HepG2 (cell line): ENCODE measurements at regions not wholly inside any gene's neighbourhood (a gene's known extent, or its start where the extent isn't known, plus 50 kb on each side); places are given as distances from the start of the nearest gene placed in this dataset.

Source experiments
- ATAC-seq: fragments of 200-7000 bp; cut with Tn5 transposase; 3 replicates; pipeline ENCODE4 v1.9.1; 2020; ENCODE audit warnings: mild to moderate bottlenecking, moderate library complexity
- BruUV-seq: library from RNA; stranded (reverse); fragments of 400-500 nt; replicated peaks from 2 replicates; lab custom pipeline; 2021; lab: Mats Ljungman, UMichigan
- CTCF ChIA-PET: fragments of 300-600 bp; formaldehyde crosslinking; extraction: SDS; loops from one replicate; lab custom pipeline; 2021; ENCODE audit warnings: low total read pairs, inconsistent platforms, low intra/inter-chr PET ratio; lab: Yijun Ruan, JAX
- POLR2A ChIA-PET: fragments of 350-600 bp; sonication (Branson Sonifier 250); formaldehyde crosslinking; loops from one replicate; lab custom pipeline; 2020; ENCODE audit warnings: antibody characterized with exemption, inconsistent platforms; lab: Yijun Ruan, JAX
- DNase-seq: peaks from one replicate; pipeline ENCODE4 v3.0.0-alpha.2; 2015; ENCODE audit warnings: low spot score
- FAIRE-seq: peaks from 3 replicates; lab custom pipeline; 2011; peaks lifted over from hg19 to GRCh38; lab: Jason Lieb, UNC
- H2AFZ ChIP-seq: one replicate; pipeline ENCODE4 v1.6.1; 2011; ENCODE audit warnings: low read length, inconsistent platforms
- H3K27ac ChIP-seq: fragments of 300-600 bp; 3 replicates; pipeline ENCODE4 v1.8.0; 2011; ENCODE audit warnings: mixed run types, mild to moderate bottlenecking, mixed read lengths, low read length, inconsistent platforms; ENCODE audit not compliant: insufficient read depth; ENCODE audit errors: extremely low read length
- H3K27me3 ChIP-seq, 2 experiments: fragments of 200-600 bp in 1 of 2; 2 replicates in 1 of 2; 3 replicates in 1 of 2; pipeline versions ENCODE4 v1.6.0 to v1.8.0; 2011; ENCODE audit warnings: low read length in 2 of 2, mild to moderate bottlenecking in 2 of 2, moderate library complexity in 2 of 2, inconsistent platforms in 1 of 2; ENCODE audit not compliant: insufficient read depth in 2 of 2, control insufficient read depth in 1 of 2
- H3K36me3 ChIP-seq, 2 experiments: fragments of 200-600 bp in 1 of 2; replicated peaks in 1 of 2; 2 replicates in 1 of 2; 3 replicates in 1 of 2; pipeline versions ENCODE4 v1.5.1 to v1.8.0; 2011; ENCODE audit warnings: low read length in 2 of 2, inconsistent platforms in 1 of 2; ENCODE audit not compliant: insufficient read depth in 2 of 2, control insufficient read depth in 1 of 2
- H3K4me1 ChIP-seq: 2 replicates; pipeline ENCODE4 v1.5.1; 2012; ENCODE audit warnings: low read length, inconsistent platforms; ENCODE audit not compliant: insufficient read depth
- H3K4me2 ChIP-seq: 2 replicates; pipeline ENCODE4 v1.6.0; 2011; ENCODE audit warnings: low read depth, low read length, inconsistent platforms
- H3K4me3 ChIP-seq, 3 experiments: fragments of 200-600 bp in 1 of 3; sonication (generic), shearing (Covaris generic) in 1 of 3; replicated peaks in 1 of 3; 2 replicates each; pipeline ENCODE4 v1.5.1; 2011 to 2016; ENCODE audit warnings: low read length in 3 of 3, inconsistent platforms in 2 of 3, low read depth in 2 of 3, mild to moderate bottlenecking in 2 of 3, control low read depth in 1 of 3, mixed read lengths in 1 of 3; ENCODE audit not compliant: insufficient read depth in 1 of 3
- H3K79me2 ChIP-seq: one replicate; pipeline ENCODE4 v1.6.1; 2011; ENCODE audit warnings: low read length, inconsistent platforms; ENCODE audit not compliant: insufficient read depth
- H3K9ac ChIP-seq: 2 replicates; pipeline ENCODE4 v1.6.0; 2011; ENCODE audit warnings: mild to moderate bottlenecking, low read depth, low read length, inconsistent platforms; ENCODE audit not compliant: insufficient read depth
- H3K9me3 ChIP-seq: 2 replicates; pipeline ENCODE4 v1.5.1; 2012; ENCODE audit warnings: mild to moderate bottlenecking, low read length
- H4K20me1 ChIP-seq: 2 replicates; pipeline ENCODE4 v1.6.0; 2011; ENCODE audit warnings: inconsistent platforms, mild to moderate bottlenecking, low read length, moderate library complexity; ENCODE audit not compliant: insufficient read depth
- KAT7 ChIP-seq: IDR thresholded peaks from 2 replicates; pipeline ENCODE4 v1.6.1; 2018; ENCODE audit warnings: borderline replicate concordance, missing compliant biosample characterization
- KLF13 ChIP-seq: sonication (generic); formaldehyde crosslinking; IDR thresholded peaks from 2 replicates; pipeline ENCODE4 v1.4.0; 2020; ENCODE audit warnings: mild to moderate bottlenecking, missing genetic modification reagents
- NFIB ChIP-seq: sonication (generic); formaldehyde crosslinking; IDR thresholded peaks from 2 replicates; pipeline ENCODE4 v1.9.0; 2021; ENCODE audit warnings: missing genetic modification reagents, mild to moderate bottlenecking, borderline replicate concordance
- NRL ChIP-seq: sonication (generic); formaldehyde crosslinking; IDR thresholded peaks from 2 replicates; pipeline ENCODE4 v1.5.0; 2020; ENCODE audit warnings: missing genetic modification reagents, mild to moderate bottlenecking, moderate library complexity, borderline replicate concordance
- ONECUT2 ChIP-seq: sonication (generic); formaldehyde crosslinking; IDR thresholded peaks from 2 replicates; pipeline ENCODE4 v1.4.0; 2020; ENCODE audit warnings: missing genetic modification reagents
- PHF5A ChIP-seq: IDR thresholded peaks from one replicate; pipeline ENCODE4 v1.6.1; 2018; ENCODE audit warnings: low read depth, missing genetic modification reagents; ENCODE audit not compliant: unreplicated experiment
- STAT6 ChIP-seq: sonication (generic); formaldehyde crosslinking; IDR thresholded peaks from 2 replicates; pipeline ENCODE4 v1.4.0; 2020; ENCODE audit warnings: missing genetic modification reagents, mild to moderate bottlenecking, borderline replicate concordance
- TRIM24 ChIP-seq: sonication (generic); formaldehyde crosslinking; IDR thresholded peaks from 2 replicates; pipeline ENCODE4 v1.8.0; 2022; ENCODE audit warnings: mild to moderate bottlenecking, missing genetic modification reagents
- ZBTB7B ChIP-seq: sonication (generic); formaldehyde crosslinking; IDR thresholded peaks from 2 replicates; pipeline ENCODE4 v1.4.0; 2020; ENCODE audit warnings: missing genetic modification reagents
- ZFP36L2 ChIP-seq: sonication (generic); formaldehyde crosslinking; IDR thresholded peaks from 2 replicates; pipeline ENCODE4 v1.4.0; 2020; ENCODE audit warnings: missing genetic modification reagents
- ZKSCAN1 ChIP-seq: fragments of 150-350 bp; IDR thresholded peaks from 2 replicates; pipeline ENCODE4 v1.6.1; 2014; ENCODE audit warnings: low read length
- ZNF136 ChIP-seq: sonication (generic); formaldehyde crosslinking; IDR thresholded peaks from 2 replicates; pipeline ENCODE4 v1.8.1; 2022; ENCODE audit warnings: low read depth, mild to moderate bottlenecking, moderate library complexity, missing genetic modification reagents
- in situ Hi-C: cut with HindIII; loops from 2 replicates; pipeline ENCODE4 v1.10.0; 2017; ENCODE audit warnings: low pct_unique_long_range_greater_than_20kb; ENCODE audit not compliant: extremely low pct_ligation_motif_present
- intact Hi-C: fragments of 100-400 bp; cut with micrococcal nuclease; formaldehyde crosslinking; loops from one replicate; pipeline ENCODE4 v1.10.0; 2022; ENCODE audit not compliant: unreplicated experiment
- TF ChIP-seq, protein P1 (sequence below): sonication (generic); formaldehyde crosslinking; IDR thresholded peaks from 2 replicates; pipeline ENCODE4 v1.8.1; 2023; ENCODE audit warnings: mild to moderate bottlenecking, missing genetic modification reagents, borderline replicate concordance
- TF ChIP-seq, protein P2 (sequence below): fragments of 450-650 bp; IDR thresholded peaks from 2 replicates; pipeline ENCODE4 v1.6.1; 2017; ENCODE audit warnings: mild to moderate bottlenecking
- TF ChIP-seq, protein P3 (sequence below): sonication (generic); formaldehyde crosslinking; IDR thresholded peaks from 2 replicates; pipeline ENCODE4 v1.4.0; 2020; ENCODE audit warnings: missing genetic modification reagents; ENCODE audit errors: not compliant biosample characterization

GRCh38 chr3:19711160-19711782 is 222.7 kb downstream of the EFHB start:
- Histone ChIP-seq H3K9ac (no peak overlapping the region), H3K4me1 (no peaks in the 10 kb centered on the region), H3K79me2 (no peaks in the 10 kb centered on the region), H3K27me3 (no peaks in the 10 kb centered on the region), H3K36me3 (no peaks in the 10 kb centered on the region), H3K9me3 (peaks cover 6% of the 10 kb centered on the region; the same call in 1 of the 2 replicates), H3K4me2 (no peak overlapping the region), H3K27ac (no peak overlapping the region), H3K4me3 (no peak overlapping the region), H4K20me1 (no peaks in the 10 kb centered on the region), H2AFZ (no peak overlapping the region)
- FAIRE-seq (no peak), ATAC-seq (no peak), DNase-seq (no peak)
- no TSS peak for BruUV-seq
- ChIA-PET CTCF (no interaction called here), POLR2A (no interaction called here)
- TF ChIP-seq KLF13 (CRISPR knock-in tag) (no peak), ZFP36L2 (CRISPR knock-in tag) (no peak), ZKSCAN1 (no peak), NRL (CRISPR knock-in tag) (no peak), STAT6 (CRISPR knock-in tag) (no peak), PHF5A (CRISPR knock-in tag) (no peak), ZNF136 (CRISPR knock-in tag) (no peak), NFIB (CRISPR knock-in tag) (no peak), TRIM24 (CRISPR knock-in tag) (no peak), ONECUT2 (CRISPR knock-in tag) (no peak), KAT7 (CRISPR knock-in tag) (no peak), ZBTB7B (CRISPR knock-in tag) (no peak)
- TF ChIP-seq, protein P1, sequence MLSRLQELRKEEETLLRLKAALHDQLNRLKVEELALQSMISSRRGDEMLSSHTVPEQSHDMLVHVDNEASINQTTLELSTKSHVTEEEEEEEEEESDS (CRISPR knock-in tag), result no peak
- TF ChIP-seq, protein P2, sequence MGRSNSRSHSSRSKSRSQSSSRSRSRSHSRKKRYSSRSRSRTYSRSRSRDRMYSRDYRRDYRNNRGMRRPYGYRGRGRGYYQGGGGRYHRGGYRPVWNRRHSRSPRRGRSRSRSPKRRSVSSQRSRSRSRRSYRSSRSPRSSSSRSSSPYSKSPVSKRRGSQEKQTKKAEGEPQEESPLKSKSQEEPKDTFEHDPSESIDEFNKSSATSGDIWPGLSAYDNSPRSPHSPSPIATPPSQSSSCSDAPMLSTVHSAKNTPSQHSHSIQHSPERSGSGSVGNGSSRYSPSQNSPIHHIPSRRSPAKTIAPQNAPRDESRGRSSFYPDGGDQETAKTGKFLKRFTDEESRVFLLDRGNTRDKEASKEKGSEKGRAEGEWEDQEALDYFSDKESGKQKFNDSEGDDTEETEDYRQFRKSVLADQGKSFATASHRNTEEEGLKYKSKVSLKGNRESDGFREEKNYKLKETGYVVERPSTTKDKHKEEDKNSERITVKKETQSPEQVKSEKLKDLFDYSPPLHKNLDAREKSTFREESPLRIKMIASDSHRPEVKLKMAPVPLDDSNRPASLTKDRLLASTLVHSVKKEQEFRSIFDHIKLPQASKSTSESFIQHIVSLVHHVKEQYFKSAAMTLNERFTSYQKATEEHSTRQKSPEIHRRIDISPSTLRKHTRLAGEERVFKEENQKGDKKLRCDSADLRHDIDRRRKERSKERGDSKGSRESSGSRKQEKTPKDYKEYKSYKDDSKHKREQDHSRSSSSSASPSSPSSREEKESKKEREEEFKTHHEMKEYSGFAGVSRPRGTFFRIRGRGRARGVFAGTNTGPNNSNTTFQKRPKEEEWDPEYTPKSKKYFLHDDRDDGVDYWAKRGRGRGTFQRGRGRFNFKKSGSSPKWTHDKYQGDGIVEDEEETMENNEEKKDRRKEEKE, result no peak
- TF ChIP-seq, protein P3, sequence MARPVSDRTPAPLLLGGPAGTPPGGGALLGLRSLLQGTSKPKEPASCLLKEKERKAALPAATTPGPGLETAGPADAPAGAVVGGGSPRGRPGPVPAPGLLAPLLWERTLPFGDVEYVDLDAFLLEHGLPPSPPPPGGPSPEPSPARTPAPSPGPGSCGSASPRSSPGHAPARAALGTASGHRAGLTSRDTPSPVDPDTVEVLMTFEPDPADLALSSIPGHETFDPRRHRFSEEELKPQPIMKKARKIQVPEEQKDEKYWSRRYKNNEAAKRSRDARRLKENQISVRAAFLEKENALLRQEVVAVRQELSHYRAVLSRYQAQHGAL (CRISPR knock-in tag), result no peak
- intact Hi-C loops (no loop called here), in situ Hi-C loops (no loop called here)
